IMR-90 (cell line): ENCODE measurements at regions not wholly inside any gene's neighbourhood (a gene's known extent, or its start where the extent isn't known, plus 50 kb on each side); places are given as distances from the start of the nearest gene placed in this dataset.

Experiments
- ATAC-seq: fragments of 200-7000 bp; cut with Tn5 transposase; 2 replicates; pipeline ENCODE4 v1.9.1; 2020; ENCODE audit warnings: low read depth, mild to moderate bottlenecking, moderate library complexity
- BruUV-seq: library from RNA; stranded (reverse); fragments of 400-500 nt; replicated peaks from 2 replicates; lab custom pipeline; 2021; lab: Mats Ljungman, UMichigan
- CTCF ChIA-PET: fragments of 300-600 bp; formaldehyde crosslinking; extraction: SDS; loops from one replicate; lab custom pipeline; 2021; ENCODE audit warnings: antibody characterized with exemption; lab: Yijun Ruan, JAX
- POLR2A ChIA-PET: fragments of 300-600 bp; sonication (Branson Sonifier 250); formaldehyde crosslinking; loops from one replicate; lab custom pipeline; 2022; ENCODE audit warnings: antibody characterized with exemption; ENCODE audit not compliant: unreplicated experiment; lab: Charles Lee
- DNase-seq: peaks from one replicate; pipeline ENCODE4 v3.0.0; 2013
- H2AFZ ChIP-seq: replicated peaks from 2 replicates; pipeline ENCODE3; 2013; ENCODE audit warnings: low read length, mild to moderate bottlenecking; ENCODE audit not compliant: poor library complexity
- H2AK5ac ChIP-seq: 2 replicates; pipeline ENCODE4 v1.6.1; 2013; ENCODE audit warnings: low read depth, low read length, inconsistent platforms
- H2AK9ac ChIP-seq: replicated peaks from 2 replicates; pipeline ENCODE3; 2013; ENCODE audit warnings: mild to moderate bottlenecking, low read depth, low read length, moderate library complexity; ENCODE audit not compliant: poor library complexity
- H2BK120ac ChIP-seq: 2 replicates; pipeline ENCODE4 v1.6.1; 2013; ENCODE audit warnings: low read depth, low read length, inconsistent platforms
- H2BK15ac ChIP-seq: 3 replicates; pipeline ENCODE4 v1.6.1; 2013; ENCODE audit warnings: low read depth, low read length, inconsistent platforms
- H2BK20ac ChIP-seq: 2 replicates; pipeline ENCODE4 v1.6.1; 2013; ENCODE audit warnings: low read depth, mild to moderate bottlenecking, inconsistent platforms, low read length, moderate library complexity
- H2BK5ac ChIP-seq: 2 replicates; pipeline ENCODE4 v1.6.1; 2013; ENCODE audit warnings: mild to moderate bottlenecking, low read depth, low read length, inconsistent platforms; ENCODE audit not compliant: poor library complexity, severe bottlenecking
- H3K14ac ChIP-seq: replicated peaks from 2 replicates; pipeline ENCODE4 v1.6.1; 2013; ENCODE audit warnings: low read depth, low read length, inconsistent platforms
- H3K18ac ChIP-seq: 2 replicates; pipeline ENCODE4 v1.6.1; 2013; ENCODE audit warnings: low read depth, low read length, control low read depth
- H3K23ac ChIP-seq: 2 replicates; pipeline ENCODE4 v1.6.1; 2013; ENCODE audit warnings: low read depth, low read length, inconsistent platforms
- H3K27ac ChIP-seq: 2 replicates; pipeline ENCODE4 v1.5.1; 2013; ENCODE audit warnings: mild to moderate bottlenecking, control low read depth, low read length; ENCODE audit not compliant: insufficient read depth
- H3K27me3 ChIP-seq: 2 replicates; pipeline ENCODE4 v1.6.1; 2013; ENCODE audit warnings: low read length; ENCODE audit not compliant: control insufficient read depth, insufficient read depth
- H3K36me3 ChIP-seq: 2 replicates; pipeline ENCODE4 v1.6.1; 2013; ENCODE audit warnings: low read length, mixed read lengths; ENCODE audit not compliant: control insufficient read depth, insufficient read depth
- H3K4ac ChIP-seq: 2 replicates; pipeline ENCODE4 v1.6.1; 2013; ENCODE audit warnings: low read depth, low read length, inconsistent platforms
- H3K4me1 ChIP-seq: 2 replicates; pipeline ENCODE4 v1.6.1; 2013; ENCODE audit warnings: low read length, mixed read lengths; ENCODE audit not compliant: control insufficient read depth, insufficient read depth
- H3K4me2 ChIP-seq: 2 replicates; pipeline ENCODE4 v1.6.1; 2013; ENCODE audit warnings: low read depth, mild to moderate bottlenecking, control low read depth, low read length, moderate library complexity
- H3K4me3 ChIP-seq: 2 replicates; pipeline ENCODE4 v1.5.1; 2013; ENCODE audit warnings: low read depth, mild to moderate bottlenecking, control low read depth, low read length, moderate library complexity; ENCODE audit not compliant: insufficient read depth
- H3K56ac ChIP-seq: 2 replicates; pipeline ENCODE4 v1.6.1; 2013; ENCODE audit warnings: low read length, inconsistent platforms; ENCODE audit not compliant: insufficient read depth; ENCODE audit errors: extremely low read depth
- H3K79me1 ChIP-seq, 2 experiments: 2 replicates each; pipeline ENCODE4 v1.6.1; 2013; ENCODE audit warnings: low read length in 2 of 2, inconsistent platforms in 1 of 2, low read depth in 1 of 2
- H3K9ac ChIP-seq: 2 replicates; pipeline ENCODE4 v1.6.1; 2013; ENCODE audit warnings: low read depth, low read length, control low read depth
- H3K9me1 ChIP-seq: 2 replicates; pipeline ENCODE4 v1.6.1; 2013; ENCODE audit warnings: low read length, inconsistent platforms; ENCODE audit not compliant: insufficient read depth
- H3K9me3 ChIP-seq: 2 replicates; pipeline ENCODE4 v1.6.1; 2013; ENCODE audit warnings: low read length; ENCODE audit not compliant: control insufficient read depth, insufficient read depth
- H4K20me1 ChIP-seq: 2 replicates; pipeline ENCODE4 v1.6.1; 2013; ENCODE audit warnings: low read length, inconsistent platforms; ENCODE audit not compliant: insufficient read depth
- H4K5ac ChIP-seq: 2 replicates; pipeline ENCODE4 v1.6.1; 2013; ENCODE audit warnings: mild to moderate bottlenecking, low read depth, low read length, control low read depth
- H4K8ac ChIP-seq, 2 experiments: 2 replicates each; pipeline ENCODE4 v1.6.1; 2013; ENCODE audit warnings: low read depth in 2 of 2, low read length in 2 of 2, control low read depth in 1 of 2, inconsistent platforms in 1 of 2
- H4K91ac ChIP-seq: 2 replicates; pipeline ENCODE4 v1.6.1; 2013; ENCODE audit warnings: low read depth, low read length, inconsistent platforms; ENCODE audit not compliant: insufficient read depth
- BHLHE40 ChIP-seq: fragments of 150-350 bp; IDR thresholded peaks from 2 replicates; pipeline ENCODE4 v1.6.1; 2016; ENCODE audit warnings: mild to moderate bottlenecking, low read depth, low read length
- CEBPB ChIP-seq: IDR thresholded peaks from 2 replicates; pipeline ENCODE4 v1.6.1; 2012; ENCODE audit warnings: low read depth, low read length, improper control_type of control experiment
- CHD1 ChIP-seq: IDR thresholded peaks from 2 replicates; pipeline ENCODE4 v1.6.1; 2012; ENCODE audit warnings: low read depth, low read length, improper control_type of control experiment
- CTCF ChIP-seq: conservative IDR thresholded peaks from 2 replicates; pipeline ENCODE4 v1.5.1; 2012; ENCODE audit warnings: mild to moderate bottlenecking, low read depth, low read length, improper control_type of control experiment
- ELK1 ChIP-seq: fragments of 150-350 bp; IDR thresholded peaks from 2 replicates; pipeline ENCODE4 v1.6.1; 2016; ENCODE audit warnings: low read depth, mild to moderate bottlenecking, low read length, moderate library complexity, borderline replicate concordance
- FOS ChIP-seq: fragments of 150-350 bp; IDR thresholded peaks from 2 replicates; pipeline ENCODE4 v1.6.1; 2016; ENCODE audit warnings: low read depth, low read length
- MAFK ChIP-seq: IDR thresholded peaks from 2 replicates; pipeline ENCODE4 v1.6.1; 2012; ENCODE audit warnings: low read depth, low read length, improper control_type of control experiment
- MAZ ChIP-seq: IDR thresholded peaks from 2 replicates; pipeline ENCODE4 v1.6.1; 2012; ENCODE audit warnings: low read depth, mild to moderate bottlenecking, low read length, improper control_type of control experiment, moderate library complexity, borderline replicate concordance
- MXI1 ChIP-seq: IDR thresholded peaks from 2 replicates; pipeline ENCODE4 v1.6.1; 2012; ENCODE audit warnings: low read depth, mild to moderate bottlenecking, low read length, moderate library complexity, borderline replicate concordance
- NFE2L2 ChIP-seq: fragments of 150-350 bp; IDR thresholded peaks from 2 replicates; pipeline ENCODE4 v1.6.1; 2016; ENCODE audit warnings: low read depth, mild to moderate bottlenecking, low read length
- RAD21 ChIP-seq: IDR thresholded peaks from 2 replicates; pipeline ENCODE4 v1.6.1; 2012; ENCODE audit warnings: low read length, improper control_type of control experiment
- RCOR1 ChIP-seq: IDR thresholded peaks from 2 replicates; pipeline ENCODE4 v1.6.1; 2012; ENCODE audit warnings: mild to moderate bottlenecking, low read length, improper control_type of control experiment; ENCODE audit not compliant: insufficient replicate concordance
- SMC3 ChIP-seq: fragments of 150-350 bp; IDR thresholded peaks from 2 replicates; pipeline ENCODE4 v1.6.1; 2016; ENCODE audit warnings: low read depth, mild to moderate bottlenecking, antibody characterized with exemption, low read length, moderate library complexity
- USF2 ChIP-seq: fragments of 150-350 bp; IDR thresholded peaks from 2 replicates; pipeline ENCODE4 v1.6.1; 2017; ENCODE audit warnings: mild to moderate bottlenecking, antibody characterized with exemption, low read length, low read depth
- WGBS, 2 experiments: methylation state at CpG; one replicate each; pipeline versions ENCODE4 v1.1.5 to v1.1.7; 2013; ENCODE audit warnings: missing lambda C conversion rate in 2 of 2; ENCODE audit not compliant: insufficient read length in 1 of 2; ENCODE audit errors: extremely low coverage in 2 of 2; 5-methylcytosine and 5-hydroxymethylcytosine counted together
- dilution Hi-C: fragments of 300-500 bp; cut with HindIII; formaldehyde crosslinking; loops from one replicate; pipeline ENCODE4 v1.14.3; 2018; ENCODE audit warnings: low sequenced_read_pairs; ENCODE audit not compliant: unreplicated experiment
- in situ Hi-C: fragments of 300-500 bp; cut with MboI; formaldehyde crosslinking; loops from 3 replicates; pipeline ENCODE4 v1.14.3; 2019; ENCODE audit warnings: low sequenced_read_pairs, inconsistent platforms, mixed read lengths
- intact Hi-C: fragments of 100-400 bp; cut with micrococcal nuclease; formaldehyde crosslinking; loops from 2 replicates; pipeline ENCODE4 v1.10.0; 2022

GRCh38 chr15:29968099-29968894, 114.5 kb upstream of the GOLGA8J start:
- no peak for TF ChIP-seq CHD1
- TF ChIP-seq CEBPB = no peak
- no peak for TF ChIP-seq MXI1
- no peak for TF ChIP-seq SMC3
- TF ChIP-seq FOS = no peak
- TF ChIP-seq CTCF = no peak
- TF ChIP-seq USF2 = no peak
- no peak for TF ChIP-seq MAFK
- no peak for TF ChIP-seq RCOR1
- no peak for TF ChIP-seq ELK1
- no peak for TF ChIP-seq RAD21
- no peak for TF ChIP-seq BHLHE40
- no peak for TF ChIP-seq MAZ
- no peak for TF ChIP-seq NFE2L2
- Histone ChIP-seq H3K4me1 (no peaks in the 10 kb centered on the region), H3K9me3 (peaks cover 6% of the 10 kb centered on the region), H2BK120ac (no peak overlapping the region), H3K18ac (no peak overlapping the region), H3K4me2 (peak overlapping the region; percentile 36; the same call in 1 of the 2 replicates), H2AK9ac (no peak overlapping the region), H3K36me3 (no peaks in the 10 kb centered on the region), H3K79me1 (no peaks in the 10 kb centered on the region), H3K9me1 (no peaks in the 10 kb centered on the region), H3K27me3 (peaks cover 58% of the 10 kb centered on the region), H2BK15ac (no peak overlapping the region), H4K8ac (no peak overlapping the region), H4K5ac (no peak overlapping the region), H3K27ac (no peak overlapping the region), H4K20me1 (no peaks in the 10 kb centered on the region), H2AFZ (peak overlapping the region; percentile 84), H2AK5ac (no peak overlapping the region), H3K23ac (no peak overlapping the region), H3K56ac (no peak overlapping the region), H4K91ac (no peak overlapping the region), H3K9ac (no peak overlapping the region), H2BK5ac (no peak overlapping the region), H3K14ac (no peak overlapping the region), H2BK20ac (no peak overlapping the region), H3K4ac (no peak overlapping the region), H3K4me3 (peak overlapping the region; percentile 21; the same call in 1 of the 2 replicates)
- ChIA-PET CTCF (no interaction called here), POLR2A (no interaction called here)
- WGBS, 2 experiments = 8% methylated on average over 43 of the region's 91 CpGs; no CpG with 5 or more reads in 1 of the 2 experiments
- DNase-seq (no peak), ATAC-seq (peak; percentile 75)
- dilution Hi-C loops = no loop called here
- no TSS peak for BruUV-seq
- intact Hi-C loops = no loop called here
- in situ Hi-C loops = no loop called here
